B cell (primary cell): ENCODE measurements at regions not wholly inside any gene's neighbourhood (a gene's known extent, or its start where the extent isn't known, plus 50 kb on each side); places are given as distances from the start of the nearest gene placed in this dataset.

Experiments
- ATAC-seq: fragments of 200-7000 bp; cut with Tn5 transposase; one replicate; pipeline ENCODE4 v1.10.0; 2021; ENCODE audit warnings: low read depth, mild to moderate bottlenecking, moderate number of reproducible peaks, moderate library complexity
- CTCF ChIA-PET: fragments of 350-600 bp; sonication (Branson Sonifier 250); formaldehyde crosslinking; loops from one replicate; lab custom pipeline; 2021; ENCODE audit warnings: antibody characterized with exemption, inconsistent platforms; lab: Charles Lee
- POLR2A ChIA-PET: fragments of 350-600 bp; sonication (Branson Sonifier 250); formaldehyde crosslinking; loops from one replicate; lab custom pipeline; 2021; ENCODE audit warnings: antibody characterized with exemption; lab: Charles Lee
- DNase-seq: peaks from one replicate; pipeline ENCODE4 v3.0.0; 2013
- H2AFZ ChIP-seq: 2 replicates; pipeline ENCODE4 v1.6.1; 2012; ENCODE audit warnings: mild to moderate bottlenecking, low read depth, low read length; ENCODE audit not compliant: insufficient read depth, poor library complexity, severe bottlenecking
- H3K27ac ChIP-seq, 2 donors: 1 replicate in 1 of 2; 2 replicates in 1 of 2; pipeline ENCODE4 v1.5.1; 2012 to 2013; ENCODE audit warnings: low read length in 2 of 2, mild to moderate bottlenecking in 2 of 2, moderate library complexity in 1 of 2
- H3K27me3 ChIP-seq, 4 experiments: fragments of 200-600 bp in 1 of 4; sonication (generic) in 1 of 4; replicated peaks in 1 of 4; 1 replicate in 2 of 4; 2 replicates in 2 of 4; pipeline versions ENCODE4 v1.6.1 to v1.7.0; 2013 to 2016; ENCODE audit warnings: low read length in 3 of 4, mild to moderate bottlenecking in 2 of 4, mixed read lengths in 1 of 4, moderate library complexity in 1 of 4; ENCODE audit not compliant: insufficient read depth in 4 of 4, control insufficient read depth in 3 of 4; ENCODE audit errors: control extremely low read depth in 1 of 4
- H3K36me3 ChIP-seq, 2 experiments: replicated peaks in 1 of 2; 1 replicate in 1 of 2; 2 replicates in 1 of 2; pipeline versions ENCODE4 v1.6.1 to v1.7.1; 2013; ENCODE audit warnings: low read length in 1 of 2; ENCODE audit not compliant: insufficient read depth in 2 of 2, control insufficient read depth in 1 of 2; ENCODE audit errors: control extremely low read depth in 1 of 2, extremely low read depth in 1 of 2
- H3K4me1 ChIP-seq, 2 donors: fragments of 200-600 bp in 1 of 2; sonication (generic) in 1 of 2; 1 replicate in 1 of 2; 2 replicates in 1 of 2; pipeline versions ENCODE4 v1.5.1 to v1.6.1; 2013 to 2017; ENCODE audit warnings: low read length in 2 of 2; ENCODE audit not compliant: control insufficient read depth in 2 of 2, insufficient read depth in 2 of 2
- H3K4me2 ChIP-seq: replicated peaks from 2 replicates; pipeline ENCODE3; 2012; ENCODE audit warnings: mild to moderate bottlenecking, low read depth, low read length; ENCODE audit not compliant: poor library complexity, severe bottlenecking
- H3K4me3 ChIP-seq, 5 experiments: fragments of 200-600 bp in 1 of 5; sonication (generic) in 1 of 5; 1 replicate in 3 of 5; 2 replicates in 2 of 5; pipeline versions ENCODE4 v1.5.1 to v1.7.0; 2011 to 2016; ENCODE audit warnings: low read length in 4 of 5, mild to moderate bottlenecking in 4 of 5, low read depth in 2 of 5, control low read depth in 1 of 5, moderate library complexity in 1 of 5; ENCODE audit not compliant: insufficient read depth in 1 of 5; ENCODE audit errors: control extremely low read depth in 1 of 5, extremely low read depth in 1 of 5
- H3K79me2 ChIP-seq: fragments of 200-600 bp; sonication (generic); one replicate; pipeline ENCODE4 v1.6.0; 2016; ENCODE audit warnings: low read length; ENCODE audit not compliant: control insufficient read depth, insufficient read depth
- H3K9ac ChIP-seq: fragments of 200-600 bp; sonication (generic); 2 replicates; pipeline ENCODE4 v1.6.1; 2017; ENCODE audit warnings: mild to moderate bottlenecking, low read length, moderate library complexity
- H3K9me3 ChIP-seq, 3 donors: one replicate each; pipeline versions ENCODE4 v1.6.1 to v1.7.1; 2013; ENCODE audit warnings: low read length in 2 of 3; ENCODE audit not compliant: control insufficient read depth in 2 of 3, insufficient read depth in 1 of 3; ENCODE audit errors: control extremely low read depth in 1 of 3
- H4K20me1 ChIP-seq: 2 replicates; pipeline ENCODE4 v1.6.0; 2012; ENCODE audit warnings: mild to moderate bottlenecking, low read length; ENCODE audit not compliant: insufficient read depth, control insufficient read depth, poor library complexity, severe bottlenecking
- H3K27ac Mint-ChIP-seq: one replicate; pipeline ENCODE4 v1.8.0; 2021; ENCODE audit warnings: mixed read lengths
- H3K27me3 Mint-ChIP-seq: one replicate; pipeline ENCODE4 v1.8.0; 2021; ENCODE audit warnings: mixed read lengths
- H3K4me1 Mint-ChIP-seq: one replicate; pipeline ENCODE4 v1.8.0; 2021; ENCODE audit warnings: mixed read lengths
- H3K4me3 Mint-ChIP-seq: one replicate; pipeline ENCODE4 v1.8.0; 2021; ENCODE audit warnings: mixed read lengths
- H3K9me3 Mint-ChIP-seq: one replicate; pipeline ENCODE4 v1.8.0; 2022; ENCODE audit warnings: mixed read lengths; ENCODE audit not compliant: insufficient read depth
- CTCF ChIP-seq: fragments of 200-600 bp; IDR thresholded peaks from one replicate; pipeline ENCODE4 v1.8.0; 2022; ENCODE audit warnings: antibody characterized with exemption, mild to moderate bottlenecking
- EZH2 ChIP-seq: IDR thresholded peaks from 2 replicates; pipeline ENCODE4 v1.6.1; 2012; ENCODE audit warnings: borderline replicate concordance, low read depth, mild to moderate bottlenecking, moderate library complexity, low read length; ENCODE audit not compliant: insufficient read depth, poor library complexity, severe bottlenecking
- WGBS: methylation state at CpG from one replicate; pipeline ENCODE4 v1.1.5; 2013; ENCODE audit warnings: missing lambda C conversion rate; ENCODE audit not compliant: insufficient coverage; 5-methylcytosine and 5-hydroxymethylcytosine counted together
- intact Hi-C: fragments of 100-400 bp; cut with micrococcal nuclease; formaldehyde crosslinking; loops from one replicate; pipeline ENCODE4 v1.10.0; 2022

- no peak for DNase-seq
- TF ChIP-seq CTCF (no peak), EZH2 (no peak)
- Histone ChIP-seq H3K79me2 (no peaks in the 10 kb centered on the region), H3K9ac (no peak overlapping the region), H3K27me3 (no peaks in the 10 kb centered on the region), H3K9me3 (no peaks in the 10 kb centered on the region), H3K36me3 (no peaks in the 10 kb centered on the region), H2AFZ (no peak overlapping the region), H3K27ac (no peak overlapping the region), H3K4me3 (no peak overlapping the region), H3K4me2 (no peak overlapping the region), H3K4me1 (no peaks in the 10 kb centered on the region), H4K20me1 (no peaks in the 10 kb centered on the region)
- WGBS = 93% methylated on average over 12 of the region's 16 CpGs
- H3K4me3 Mint-ChIP-seq = no peak overlapping the region
- intact Hi-C loops = no loop called here
- H3K27me3 Mint-ChIP-seq = peaks cover 18% of the 10 kb centered on the region
- no peaks in the 10 kb centered on the region for H3K9me3 Mint-ChIP-seq
- no peaks in the 10 kb centered on the region for H3K4me1 Mint-ChIP-seq
- H3K27ac Mint-ChIP-seq = no peak overlapping the region
- ChIA-PET CTCF (no interaction called here), POLR2A (no interaction called here)
- no peak for ATAC-seq
These were observed 65.0 kb upstream of the POU3F3 start for GRCh38 chr2:104788742-104789455.

- ChIA-PET CTCF (no interaction called here), POLR2A (no interaction called here)
- H3K27ac ChIP-seq = no peak overlapping the region
- H4K20me1 ChIP-seq = no peaks in the 10 kb centered on the region
- Mint-ChIP-seq H3K4me1 (no peaks in the 10 kb centered on the region), H3K27ac (no peak overlapping the region), H3K4me3 (no peak overlapping the region), H3K9me3 (no peaks in the 10 kb centered on the region), H3K27me3 (peaks cover 20% of the 10 kb centered on the region)
- H3K27me3 ChIP-seq = peaks cover 0 to under 1% (median 0%) of the 10 kb centered on the region in 4 experiments
- no peak overlapping the region for H2AFZ ChIP-seq
- H3K9me3 ChIP-seq = no peaks in the 10 kb centered on the region
- ATAC-seq (no peak), DNase-seq (no peak)
- H3K4me2 ChIP-seq = no peak overlapping the region
- H3K79me2 ChIP-seq = no peaks in the 10 kb centered on the region
- TF ChIP-seq CTCF (no peak), EZH2 (no peak)
- H3K4me1 ChIP-seq = no peaks in the 10 kb centered on the region
- H3K9ac ChIP-seq = no peak overlapping the region
- H3K36me3 ChIP-seq = no peaks in the 10 kb centered on the region
- no peak overlapping the region for H3K4me3 ChIP-seq
- intact Hi-C loops = no loop called here
- 96% methylated on average over 8 of the region's 18 CpGs for WGBS
These were observed 63.7 kb upstream of the POU3F3 start for GRCh38 chr2:104790100-104790811.
